Ishikawa (cell line): ENCODE measurements at regions not wholly inside any gene's neighbourhood (a gene's known extent, or its start where the extent isn't known, plus 50 kb on each side); places are given as distances from the start of the nearest gene placed in this dataset.

Experiments used
- CEBPB ChIP-seq: IDR thresholded peaks from 2 replicates; pipeline ENCODE4 v1.6.1; 2012
- CREB1 ChIP-seq: IDR thresholded peaks from 2 replicates; pipeline ENCODE4 v1.6.1; 2012; ENCODE audit warnings: low read depth
- EGR1 ChIP-seq: IDR thresholded peaks from 2 replicates; pipeline ENCODE4 v1.6.1; 2012
- EP300 ChIP-seq: IDR thresholded peaks from 2 replicates; pipeline ENCODE4 v1.6.1; 2012; ENCODE audit warnings: borderline replicate concordance
- FOXM1 ChIP-seq: IDR thresholded peaks from 2 replicates; pipeline ENCODE4 v1.6.1; 2012; ENCODE audit warnings: low read depth, borderline replicate concordance
- NFIC ChIP-seq: IDR thresholded peaks from 2 replicates; pipeline ENCODE4 v1.6.1; 2012
- RAD21 ChIP-seq: IDR thresholded peaks from 2 replicates; pipeline ENCODE4 v1.6.1; 2012; ENCODE audit warnings: low read depth
- TAF1 ChIP-seq: IDR thresholded peaks from 2 replicates; pipeline ENCODE4 v1.6.1; 2012; ENCODE audit warnings: low read depth, mild to moderate bottlenecking
- TCF12 ChIP-seq: IDR thresholded peaks from 2 replicates; pipeline ENCODE4 v1.6.1; 2012; ENCODE audit warnings: low read depth
- TEAD4 ChIP-seq: IDR thresholded peaks from 2 replicates; pipeline ENCODE4 v1.6.1; 2012
- USF1 ChIP-seq: IDR thresholded peaks from 2 replicates; pipeline ENCODE4 v1.6.1; 2012
- YY1 ChIP-seq: IDR thresholded peaks from 2 replicates; pipeline ENCODE4 v1.6.1; 2012; ENCODE audit warnings: low read depth
- ZBTB7A ChIP-seq: IDR thresholded peaks from 2 replicates; pipeline ENCODE4 v1.6.1; 2012; ENCODE audit warnings: low read depth
- TF ChIP-seq, protein P1 (sequence below): IDR thresholded peaks from 2 replicates; pipeline ENCODE4 v1.6.1; 2012; ENCODE audit warnings: low read depth, mild to moderate bottlenecking
- TF ChIP-seq, protein P2 (sequence below): IDR thresholded peaks from 2 replicates; pipeline ENCODE4 v1.6.1; 2012

DNA sequence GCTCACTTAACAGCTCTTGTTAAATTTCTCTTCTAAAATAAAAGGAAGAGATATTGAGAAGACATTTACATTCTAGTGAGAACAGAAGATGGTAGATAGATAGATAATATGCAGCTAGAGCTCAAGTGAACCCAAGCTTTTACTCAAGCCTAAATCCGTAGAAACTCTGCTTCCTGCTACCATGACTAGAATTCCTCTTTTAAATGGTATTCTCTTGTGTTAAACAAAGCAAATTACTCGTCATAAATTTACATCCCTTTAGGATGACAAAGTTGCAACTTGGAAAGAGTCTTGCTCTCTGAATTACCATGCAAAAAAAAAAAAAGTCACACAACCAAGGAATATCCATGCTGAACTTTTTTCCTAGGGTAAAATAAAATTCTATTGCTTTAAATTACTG is 160.7 kb upstream of the LRFN5 start:
- no peak for TF ChIP-seq NFIC
- TF ChIP-seq USF1, result no peak
- no peak for TF ChIP-seq TCF12
- TF ChIP-seq ZBTB7A, result no peak
- TF ChIP-seq RAD21, result no peak
- TF ChIP-seq EP300, result no peak
- TF ChIP-seq, protein P1, sequence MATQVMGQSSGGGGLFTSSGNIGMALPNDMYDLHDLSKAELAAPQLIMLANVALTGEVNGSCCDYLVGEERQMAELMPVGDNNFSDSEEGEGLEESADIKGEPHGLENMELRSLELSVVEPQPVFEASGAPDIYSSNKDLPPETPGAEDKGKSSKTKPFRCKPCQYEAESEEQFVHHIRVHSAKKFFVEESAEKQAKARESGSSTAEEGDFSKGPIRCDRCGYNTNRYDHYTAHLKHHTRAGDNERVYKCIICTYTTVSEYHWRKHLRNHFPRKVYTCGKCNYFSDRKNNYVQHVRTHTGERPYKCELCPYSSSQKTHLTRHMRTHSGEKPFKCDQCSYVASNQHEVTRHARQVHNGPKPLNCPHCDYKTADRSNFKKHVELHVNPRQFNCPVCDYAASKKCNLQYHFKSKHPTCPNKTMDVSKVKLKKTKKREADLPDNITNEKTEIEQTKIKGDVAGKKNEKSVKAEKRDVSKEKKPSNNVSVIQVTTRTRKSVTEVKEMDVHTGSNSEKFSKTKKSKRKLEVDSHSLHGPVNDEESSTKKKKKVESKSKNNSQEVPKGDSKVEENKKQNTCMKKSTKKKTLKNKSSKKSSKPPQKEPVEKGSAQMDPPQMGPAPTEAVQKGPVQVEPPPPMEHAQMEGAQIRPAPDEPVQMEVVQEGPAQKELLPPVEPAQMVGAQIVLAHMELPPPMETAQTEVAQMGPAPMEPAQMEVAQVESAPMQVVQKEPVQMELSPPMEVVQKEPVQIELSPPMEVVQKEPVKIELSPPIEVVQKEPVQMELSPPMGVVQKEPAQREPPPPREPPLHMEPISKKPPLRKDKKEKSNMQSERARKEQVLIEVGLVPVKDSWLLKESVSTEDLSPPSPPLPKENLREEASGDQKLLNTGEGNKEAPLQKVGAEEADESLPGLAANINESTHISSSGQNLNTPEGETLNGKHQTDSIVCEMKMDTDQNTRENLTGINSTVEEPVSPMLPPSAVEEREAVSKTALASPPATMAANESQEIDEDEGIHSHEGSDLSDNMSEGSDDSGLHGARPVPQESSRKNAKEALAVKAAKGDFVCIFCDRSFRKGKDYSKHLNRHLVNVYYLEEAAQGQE, result no peak
- TF ChIP-seq, protein P2, sequence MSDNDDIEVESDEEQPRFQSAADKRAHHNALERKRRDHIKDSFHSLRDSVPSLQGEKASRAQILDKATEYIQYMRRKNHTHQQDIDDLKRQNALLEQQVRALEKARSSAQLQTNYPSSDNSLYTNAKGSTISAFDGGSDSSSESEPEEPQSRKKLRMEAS, result no peak
- no peak for TF ChIP-seq FOXM1
- TF ChIP-seq TAF1, result no peak
- no peak for TF ChIP-seq CREB1
- no peak for TF ChIP-seq EGR1

DNA sequence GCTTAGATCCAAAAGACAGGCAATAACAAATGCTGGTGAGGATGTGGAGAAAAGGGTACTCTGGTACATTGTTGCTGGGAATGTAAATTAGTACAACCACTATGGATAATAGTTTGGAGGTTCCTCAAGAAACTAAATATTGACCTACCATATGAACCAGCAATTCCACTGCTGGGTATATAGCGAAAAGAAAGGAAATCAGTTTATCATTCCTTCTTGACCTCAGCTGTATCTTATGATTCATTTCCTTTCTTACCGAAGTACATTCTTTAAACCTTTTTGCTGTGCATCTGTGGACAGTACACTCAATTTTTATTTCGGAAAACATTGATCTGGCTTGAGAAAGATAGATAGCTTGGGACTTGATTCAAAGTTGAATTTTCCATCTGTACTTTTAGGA is 183.2 kb upstream of the LRFN5 start:
- TF ChIP-seq EP300, result no peak
- no peak for TF ChIP-seq YY1
- no peak for TF ChIP-seq USF1
- no peak for TF ChIP-seq CREB1
- TF ChIP-seq RAD21, result no peak
- no peak for TF ChIP-seq TEAD4
- no peak for TF ChIP-seq NFIC
- no peak for TF ChIP-seq TAF1
- TF ChIP-seq FOXM1, result no peak
- no peak for TF ChIP-seq EGR1
- TF ChIP-seq, protein P1, result no peak
- TF ChIP-seq ZBTB7A, result no peak
- no peak for TF ChIP-seq CEBPB
- TF ChIP-seq TCF12, result no peak
- TF ChIP-seq, protein P2, result no peak

DNA sequence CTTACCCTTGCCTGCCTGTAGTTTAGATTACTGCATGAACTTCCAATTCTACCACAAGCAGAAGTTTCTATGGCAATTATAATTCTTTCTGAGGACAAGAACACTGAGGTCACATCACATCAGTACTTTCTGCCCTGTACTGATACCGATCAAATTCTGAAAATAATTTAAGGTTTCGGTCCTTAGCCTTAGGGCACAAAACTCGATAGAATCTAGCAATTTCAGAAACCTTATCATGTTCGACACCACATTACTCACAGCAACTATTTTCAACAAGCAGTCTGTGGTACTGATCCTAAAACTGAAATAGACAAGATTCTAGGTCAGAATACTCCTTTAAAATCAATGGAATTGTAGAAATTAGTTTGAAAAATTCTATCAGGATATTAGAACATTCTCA is 187.0 kb upstream of the LRFN5 start:
- TF ChIP-seq, protein P2, result no peak
- TF ChIP-seq CEBPB, result no peak
- TF ChIP-seq EGR1, result no peak
- no peak for TF ChIP-seq CREB1
- no peak for TF ChIP-seq FOXM1
- no peak for TF ChIP-seq YY1
- no peak for TF ChIP-seq TAF1
- TF ChIP-seq, protein P1, result no peak
- TF ChIP-seq USF1, result no peak
- TF ChIP-seq EP300, result no peak
- no peak for TF ChIP-seq RAD21
- TF ChIP-seq ZBTB7A, result no peak
- no peak for TF ChIP-seq NFIC
- no peak for TF ChIP-seq TEAD4
- no peak for TF ChIP-seq TCF12

DNA sequence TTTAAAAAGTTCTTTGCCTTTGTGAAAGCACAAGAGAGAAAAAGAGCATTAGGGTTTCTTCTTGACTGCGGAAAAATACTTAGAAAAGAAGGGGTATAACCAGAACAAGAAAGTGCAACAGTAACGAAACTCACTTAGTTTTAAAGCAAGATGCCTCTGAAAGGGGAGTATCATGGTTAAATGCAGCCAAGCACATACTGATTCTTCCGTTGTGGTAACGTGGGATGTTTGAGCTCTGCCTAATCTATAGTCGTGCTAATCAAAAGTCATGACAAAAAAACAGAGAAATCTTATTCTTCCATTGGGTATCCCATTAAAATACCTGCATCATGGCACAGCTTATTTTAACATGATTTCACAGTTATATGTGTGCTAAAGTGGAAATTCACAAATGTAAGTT is 187.8 kb upstream of the LRFN5 start:
- TF ChIP-seq ZBTB7A (no peak), TEAD4 (no peak), NFIC (no peak), TCF12 (no peak), YY1 (no peak), EGR1 (no peak), CEBPB (no peak), TAF1 (no peak), RAD21 (no peak), CREB1 (no peak), EP300 (no peak), USF1 (no peak), FOXM1 (no peak)
- TF ChIP-seq, protein P1, result no peak
- TF ChIP-seq, protein P2, result no peak
